ENCODE measurements at regions not wholly inside any gene's neighbourhood (a gene's known extent, or its start where the extent isn't known, plus 50 kb on each side); places are given as distances from the start of the nearest gene placed in this dataset.

- TF ChIP-seq POLR2AphosphoS5 (IDR thresholded peaks at IDR 0.05) (no peak), CTCF (IDR thresholded peaks at IDR 0.05) (no peak), POLR2A (IDR thresholded peaks at IDR 0.05) (no peak)
Measured at GRCh38 chr1:5525597-5526384, 466.4 kb downstream of the NPHP4 start.
